Inflammatory macrophage treated with lipopolysaccharide for 1 hour (primary cell): ENCODE measurements at regions not wholly inside any gene's neighbourhood (a gene's known extent, or its start where the extent isn't known, plus 50 kb on each side); places are given as distances from the start of the nearest gene placed in this dataset.
"Not testable (repeated sequence)": the region's sequence is repeated elsewhere in the genome, so short reads cannot be mapped to it uniquely, and the experiment has no call there.

Experiments used
- DNase-seq, 2 donors: peaks; one replicate each; pipeline ENCODE4 v3.0.0-alpha.2; 2020 to 2022

DNA sequence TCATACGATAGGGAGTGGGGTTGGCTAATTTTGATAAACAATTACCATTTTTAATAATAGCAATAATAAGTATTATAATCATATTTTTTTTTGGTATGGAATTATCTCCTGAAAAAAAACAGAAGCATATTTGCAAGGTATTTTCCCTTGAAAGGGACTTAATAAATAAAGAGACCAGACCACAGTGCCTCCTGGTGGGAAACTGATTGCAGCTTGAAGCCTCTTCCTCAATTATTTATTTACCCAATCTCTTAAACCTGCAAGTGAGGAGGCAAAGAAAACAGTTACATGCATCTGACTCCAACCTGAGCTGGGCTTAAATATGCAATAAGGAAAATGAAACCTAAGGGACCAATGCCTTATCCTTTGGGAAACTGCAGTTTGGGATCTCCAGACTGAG is 388.1 kb upstream of the ACO1 start:
- no peak for DNase-seq

GRCh38 chr9:32004431-32005076 is 379.9 kb upstream of the ACO1 start:
- DNase-seq, result no peak

DNA sequence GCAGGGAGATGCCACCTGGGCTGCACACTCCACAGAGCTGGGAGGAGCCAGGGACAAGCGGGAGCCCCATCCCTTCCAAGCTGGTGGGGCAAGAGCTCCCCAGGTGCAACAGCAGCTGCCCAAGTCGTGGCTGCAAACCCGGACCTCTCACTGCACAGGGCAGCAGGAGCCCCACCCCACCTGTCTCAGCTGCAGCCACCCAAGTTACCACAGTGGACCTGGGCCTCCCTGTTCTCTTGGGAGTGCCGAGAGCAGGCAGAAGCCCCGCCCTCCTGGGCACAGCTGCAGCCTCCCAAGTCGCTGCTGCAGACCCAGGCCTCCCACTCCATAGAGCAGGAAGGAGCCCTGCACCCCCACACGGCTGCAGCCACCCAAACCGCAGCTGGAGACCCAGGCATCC is 374.1 kb upstream of the ACO1 start:
- DNase-seq, result no peak

- no peak for DNase-seq
Measured at GRCh38 chr9:32011049-32011448, 373.4 kb upstream of the ACO1 start.

- DNase-seq, result no peak
Measured at GRCh38 chr9:32015795-32016194, 368.6 kb upstream of the ACO1 start.

DNA sequence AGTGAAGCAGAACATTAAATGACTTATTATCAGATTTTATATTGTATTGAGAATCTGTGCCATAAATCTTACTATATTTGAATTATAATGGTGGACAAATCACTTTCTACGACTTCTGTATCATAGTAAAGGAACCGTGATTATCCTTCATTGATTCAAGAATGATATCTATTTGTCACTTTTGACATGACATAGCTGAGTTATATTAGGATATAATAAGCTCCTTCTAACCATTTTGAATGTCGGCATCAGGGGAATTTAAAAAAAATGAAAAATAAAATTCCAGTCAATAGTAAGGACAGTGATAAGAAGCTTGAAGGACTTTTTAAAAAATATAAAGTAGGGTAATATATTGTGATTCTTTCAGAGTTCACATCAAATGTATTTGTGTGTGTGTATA is 338.9 kb upstream of the ACO1 start:
- DNase-seq, result no peak

DNA sequence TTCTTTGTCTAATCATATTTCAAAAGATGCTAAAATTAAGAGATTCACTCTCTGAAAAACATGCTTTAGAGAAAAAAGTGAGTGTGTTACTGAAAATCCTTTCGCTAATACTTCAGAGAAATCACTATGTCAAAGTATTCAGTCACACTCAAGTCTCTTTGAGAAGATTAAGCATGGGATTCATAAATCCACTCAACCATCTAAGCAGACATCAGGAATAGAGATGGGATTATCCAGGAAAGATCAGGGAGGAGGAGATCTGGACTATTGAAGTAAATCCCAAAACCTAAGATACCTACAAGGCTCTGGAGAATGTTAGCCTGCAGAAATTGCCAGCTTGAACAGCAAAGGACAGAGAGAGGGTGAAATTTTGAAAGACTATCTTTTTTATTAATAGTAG is 317.2 kb upstream of the ACO1 start:
- no peak for DNase-seq

- DNase-seq, result peak in 1 of 2 donors; percentile 8
Measured at GRCh38 chr9:32069169-32069813, 315.2 kb upstream of the ACO1 start.

DNA sequence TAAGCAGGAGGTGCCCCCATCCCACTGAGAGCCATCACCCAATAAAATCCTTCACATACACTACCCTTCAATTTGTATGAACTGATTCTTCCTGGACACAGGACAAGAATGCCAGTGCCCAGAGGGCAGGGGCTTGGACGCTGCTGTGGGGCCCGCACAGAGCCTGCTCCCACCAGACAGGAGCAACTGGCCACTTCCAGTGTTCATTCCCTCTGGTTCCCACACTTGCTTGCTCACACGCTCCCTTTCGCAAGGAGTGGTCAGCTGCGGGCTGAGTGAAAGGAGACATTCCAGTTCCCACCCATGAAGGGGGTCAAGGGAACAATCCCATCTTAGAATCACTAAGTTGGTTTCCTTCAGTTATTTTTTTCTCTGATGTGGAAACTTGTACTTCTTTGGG is 314.5 kb upstream of the ACO1 start:
- DNase-seq, result no peak

DNA sequence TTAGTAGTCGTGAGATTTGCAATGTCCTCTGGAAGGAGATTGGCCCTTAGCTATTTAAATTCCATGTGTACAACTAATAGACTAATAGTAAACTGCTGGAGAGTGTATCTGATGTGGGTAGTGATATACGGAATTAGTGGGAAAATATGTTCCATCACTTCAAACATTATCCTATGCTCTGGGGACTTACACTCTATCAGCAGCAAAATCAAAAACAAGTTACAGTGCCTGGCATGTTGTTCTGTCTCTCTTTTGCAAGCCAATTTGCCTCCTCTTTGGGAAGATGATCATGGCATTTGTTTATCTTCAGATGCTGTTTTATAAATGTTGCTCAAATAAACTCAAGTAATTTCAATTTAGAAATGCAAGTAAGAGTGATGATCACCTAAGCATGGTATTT is 311.9 kb upstream of the ACO1 start:
- no peak for DNase-seq

DNA sequence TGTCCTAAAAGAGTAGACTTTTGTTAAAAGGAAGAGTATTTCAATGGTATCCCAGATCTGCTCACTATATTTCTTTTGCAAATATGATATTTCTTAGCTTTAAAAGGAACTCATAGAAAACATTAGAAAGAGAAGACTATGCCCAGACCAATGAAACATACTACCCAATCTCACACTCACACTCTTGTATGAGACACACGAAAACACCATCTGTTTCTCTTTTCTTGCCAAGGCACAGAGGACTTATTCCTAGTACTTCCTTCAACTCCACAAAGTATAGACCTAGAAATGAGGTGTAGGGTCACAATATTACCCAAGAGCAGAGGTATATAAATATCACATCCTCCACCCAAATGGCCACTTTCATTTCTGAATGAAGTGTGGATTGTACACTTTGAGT is 292.4 kb upstream of the ACO1 start:
- DNase-seq, result no peak

DNA sequence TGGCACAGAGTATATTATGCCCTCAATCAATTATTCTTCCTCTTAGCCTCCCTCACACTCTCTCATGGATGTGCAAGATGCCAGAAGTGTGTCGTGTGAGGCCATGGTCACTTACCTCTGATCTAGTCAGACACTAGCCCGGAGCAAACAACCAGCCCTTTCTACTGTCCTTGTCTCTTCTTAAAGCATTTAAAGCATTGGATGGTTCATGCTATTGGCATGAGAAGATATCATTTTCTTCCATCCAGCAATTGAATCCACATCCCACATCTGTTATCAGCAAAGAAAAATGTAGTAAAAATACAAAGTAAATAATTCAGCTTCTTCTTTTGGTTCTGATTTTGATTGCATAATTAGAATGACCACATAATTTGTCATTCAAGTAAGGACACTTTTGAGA is 267.2 kb upstream of the ACO1 start:
- DNase-seq, result no peak

- no peak for DNase-seq
Measured at GRCh38 chr9:32128546-32128945, 255.9 kb upstream of the ACO1 start.

DNA sequence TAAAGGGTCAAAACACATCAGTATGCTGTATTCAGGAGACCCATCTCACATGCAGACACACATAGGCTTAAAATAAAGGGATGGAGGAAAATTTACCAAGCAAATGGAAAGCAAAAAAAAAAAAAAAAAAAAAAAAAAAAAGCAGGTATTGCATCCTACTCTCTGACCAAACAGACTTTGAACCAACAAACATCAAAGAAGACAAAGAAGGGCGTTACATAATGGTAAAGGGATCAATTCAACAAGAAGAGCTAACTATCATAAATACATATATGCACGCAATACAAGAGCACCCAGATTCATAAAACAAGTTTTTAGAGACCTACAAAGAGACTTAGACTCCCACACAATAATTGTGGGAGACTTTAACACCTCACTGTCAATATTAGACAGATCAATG is 253.7 kb upstream of the ACO1 start:
- DNase-seq, result not testable (repeated sequence)

GRCh38 chr9:32136700-32137339 is 247.6 kb upstream of the ACO1 start:
- no peak for DNase-seq

- DNase-seq, result no peak
Measured at GRCh38 chr9:32142074-32142473, 242.4 kb upstream of the ACO1 start.

DNA sequence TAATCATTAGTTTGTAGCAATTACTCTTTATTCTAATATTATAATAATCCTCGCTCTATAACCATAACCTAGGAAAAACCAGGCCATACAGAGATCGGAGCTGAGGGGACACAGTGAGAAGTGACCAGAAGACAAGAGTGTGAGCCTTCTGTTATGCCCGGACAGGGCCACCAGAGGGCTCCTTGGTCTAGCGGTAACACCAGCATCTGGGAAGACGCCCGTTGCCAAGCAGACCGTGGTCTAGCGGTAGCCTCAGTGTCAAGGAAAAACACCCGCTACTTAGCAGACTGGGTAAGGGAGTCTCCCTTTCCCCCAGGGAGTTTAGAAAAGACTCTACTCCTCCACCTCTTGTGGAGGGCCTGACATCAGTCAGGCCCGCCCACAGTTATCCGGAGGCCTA is 235.9 kb upstream of the ACO1 start:
- not testable (repeated sequence) for DNase-seq

DNA sequence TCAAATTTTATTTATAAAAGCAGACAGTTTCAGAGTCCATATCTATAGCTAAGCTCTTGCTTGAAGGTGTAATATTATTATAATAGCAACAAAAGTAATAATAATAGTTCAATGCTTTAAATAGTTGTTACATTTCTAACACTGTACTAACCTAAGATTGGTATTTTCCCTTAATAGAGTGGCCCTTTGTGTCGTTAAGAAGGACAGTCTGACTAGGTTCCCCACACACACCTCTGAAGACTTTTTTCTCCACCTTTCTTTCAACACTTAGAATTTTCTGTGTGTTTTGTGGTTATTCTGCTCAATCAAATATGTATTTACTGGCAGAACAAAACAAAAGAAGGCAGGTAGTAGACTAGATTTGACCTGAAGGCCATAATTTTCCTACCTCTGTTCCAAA is 223.2 kb upstream of the ACO1 start:
- no peak for DNase-seq

- no peak for DNase-seq
Measured at GRCh38 chr9:32161720-32162119, 222.7 kb upstream of the ACO1 start.

GRCh38 chr9:32166316-32166715 is 218.1 kb upstream of the ACO1 start:
- not testable (repeated sequence) for DNase-seq

DNA sequence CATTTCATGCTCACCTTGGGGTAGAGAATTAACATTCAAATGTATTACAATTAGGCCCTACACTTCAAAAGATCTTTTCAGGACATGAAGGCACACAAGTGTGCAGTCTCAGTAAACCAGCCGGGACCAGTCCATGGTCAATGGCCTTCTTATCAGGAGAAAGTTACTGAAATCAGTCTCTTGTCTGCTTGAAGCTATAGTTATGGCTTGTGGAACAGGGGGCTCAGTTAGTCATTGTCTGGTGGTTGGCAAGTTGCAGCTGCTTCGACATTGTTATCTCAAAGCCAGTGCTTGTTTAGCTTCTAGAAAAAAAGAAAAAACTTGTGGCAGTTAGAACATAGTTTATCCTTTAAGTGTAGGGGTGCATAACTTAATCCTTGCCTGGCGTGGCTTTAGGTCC is 213.1 kb upstream of the ACO1 start:
- DNase-seq, result no peak

DNA sequence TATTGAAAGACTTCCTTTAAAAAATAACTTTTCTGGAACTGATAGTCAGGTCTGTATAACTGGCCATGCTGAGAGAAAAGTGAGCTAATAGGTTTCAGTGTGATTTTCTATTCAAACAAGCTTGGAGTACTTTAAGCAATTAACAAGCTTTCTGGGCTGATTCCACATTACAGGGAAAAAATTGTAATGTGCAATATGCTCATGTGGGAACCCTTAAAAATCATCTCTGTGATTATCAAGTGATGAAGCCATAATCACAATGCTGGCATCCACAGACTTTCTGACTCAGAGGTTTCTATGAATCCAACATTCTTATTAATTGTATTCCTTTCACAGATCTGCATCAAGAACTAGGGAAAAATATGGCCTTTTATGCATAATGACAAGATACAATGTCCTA is 212.2 kb upstream of the ACO1 start:
- no peak for DNase-seq

DNA sequence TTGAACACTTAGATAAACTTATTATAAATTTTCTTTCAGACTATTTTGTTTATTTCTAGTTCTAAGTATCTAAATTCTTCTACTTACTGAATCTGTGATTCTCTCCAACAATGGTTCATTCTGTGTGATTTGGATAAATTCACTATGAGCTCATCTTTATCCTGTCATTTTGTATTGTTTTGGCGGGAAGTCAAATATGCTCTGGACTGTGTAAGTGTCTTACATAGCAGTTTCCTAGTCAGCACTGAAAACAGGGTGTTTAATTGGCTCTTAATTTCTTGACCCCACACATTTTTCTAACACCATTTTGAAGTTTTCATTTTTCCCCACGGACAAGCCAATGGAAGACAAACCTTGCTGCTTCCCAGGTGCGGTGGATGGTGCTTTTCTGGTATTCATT is 207.0 kb upstream of the ACO1 start:
- DNase-seq, result no peak

GRCh38 chr9:32180597-32180996 is 203.8 kb upstream of the ACO1 start:
- no peak for DNase-seq

- no peak for DNase-seq
Measured at GRCh38 chr9:32200241-32200640, 184.2 kb upstream of the ACO1 start.
